GM23338 (cell line): ENCODE measurements at regions not wholly inside any gene's neighbourhood (a gene's known extent, or its start where the extent isn't known, plus 50 kb on each side); places are given as distances from the start of the nearest gene placed in this dataset.

Source experiments
- ATAC-seq: fragments of 200-7000 bp; cut with Tn5 transposase; 3 replicates; pipeline ENCODE4 v1.9.1; 2020
- DNase-seq: peaks from one replicate; pipeline ENCODE4 v3.0.0-alpha.2; 2015; ENCODE audit warnings: low spot score
- H2AFZ ChIP-seq: fragments of 200-600 bp; sonication (generic); 2 replicates; pipeline ENCODE4 v1.8.0; 2016; ENCODE audit warnings: antibody characterized with exemption, mild to moderate bottlenecking, moderate library complexity
- H3F3A ChIP-seq: fragments of 200-600 bp; sonication (generic); replicated peaks from 2 replicates; pipeline ENCODE4 v1.8.0; 2017; ENCODE audit warnings: antibody characterized with exemption, mixed run types, low read depth
- H3K27ac ChIP-seq: fragments of 200-600 bp; sonication (generic); 2 replicates; pipeline ENCODE4 v1.6.1; 2016; ENCODE audit warnings: low read depth
- H3K27me3 ChIP-seq: fragments of 200-600 bp; sonication (generic); 2 replicates; pipeline ENCODE4 v1.8.0; 2016; ENCODE audit warnings: mild to moderate bottlenecking, mixed run types, moderate library complexity; ENCODE audit not compliant: insufficient read depth
- H3K36me3 ChIP-seq: fragments of 200-600 bp; sonication (generic); 2 replicates; pipeline ENCODE4 v1.8.0; 2016; ENCODE audit warnings: mild to moderate bottlenecking; ENCODE audit not compliant: insufficient read depth
- H3K4me1 ChIP-seq: fragments of 200-600 bp; sonication (generic); 2 replicates; pipeline ENCODE4 v1.8.0; 2016; ENCODE audit warnings: mild to moderate bottlenecking, moderate library complexity; ENCODE audit not compliant: insufficient read depth
- H3K4me2 ChIP-seq: fragments of 200-600 bp; sonication (generic); 2 replicates; pipeline ENCODE4 v1.7.1; 2017; ENCODE audit warnings: mixed run types
- H3K4me3 ChIP-seq: fragments of 200-600 bp; sonication (generic); 2 replicates; pipeline ENCODE4 v1.6.1; 2016; ENCODE audit warnings: mixed run types
- H3K79me2 ChIP-seq: fragments of 200-600 bp; sonication (generic); replicated peaks from 2 replicates; pipeline ENCODE4 v1.8.0; 2017; ENCODE audit warnings: mild to moderate bottlenecking; ENCODE audit not compliant: insufficient read depth
- H3K9me2 ChIP-seq: fragments of 200-600 bp; sonication (generic); 2 replicates; pipeline ENCODE4 v1.8.0; 2017; ENCODE audit not compliant: insufficient read depth
- H4K20me1 ChIP-seq: fragments of 200-600 bp; sonication (generic); replicated peaks from 2 replicates; pipeline ENCODE4 v1.8.0; 2017; ENCODE audit warnings: mild to moderate bottlenecking; ENCODE audit not compliant: insufficient read depth
- H3K27ac Mint-ChIP-seq: 2 replicates; pipeline ENCODE4 v1.8.0; 2020; ENCODE audit warnings: inconsistent platforms, mild to moderate bottlenecking, moderate library complexity, mixed read lengths
- H3K27me3 Mint-ChIP-seq: 3 replicates; pipeline ENCODE4 v1.8.0; 2022; ENCODE audit warnings: low read depth, mild to moderate bottlenecking, moderate library complexity, mixed read lengths, inconsistent platforms; ENCODE audit not compliant: insufficient read depth, poor library complexity
- H3K36me3 Mint-ChIP-seq: 3 replicates; pipeline ENCODE4 v1.8.0; 2021; ENCODE audit warnings: low read depth, mild to moderate bottlenecking, inconsistent platforms, moderate library complexity, mixed read lengths
- H3K4me1 Mint-ChIP-seq: 3 replicates; pipeline ENCODE4 v1.8.0; 2020; ENCODE audit warnings: mild to moderate bottlenecking, inconsistent platforms, mixed read lengths
- H3K4me3 Mint-ChIP-seq: 3 replicates; pipeline ENCODE4 v1.8.0; 2021; ENCODE audit warnings: moderate library complexity, mild to moderate bottlenecking, inconsistent platforms, mixed read lengths
- H3K9me3 Mint-ChIP-seq: 3 replicates; pipeline ENCODE4 v1.8.0; 2020; ENCODE audit warnings: moderate library complexity, mild to moderate bottlenecking, inconsistent platforms, mixed read lengths
- CREB1 ChIP-seq: fragments of 250-450 bp; sonication (Bioruptor Pico); IDR thresholded peaks from 2 replicates; pipeline ENCODE4 v1.5.0; 2020; ENCODE audit warnings: low read depth, mild to moderate bottlenecking, moderate library complexity
- EZH2 ChIP-seq: fragments of 200-600 bp; sonication (generic); IDR thresholded peaks from one replicate; pipeline ENCODE4 v1.8.0; 2017; ENCODE audit warnings: antibody characterized with exemption, mild to moderate bottlenecking, low read depth; ENCODE audit not compliant: unreplicated experiment
- EZH2phosphoT487 ChIP-seq: fragments of 200-600 bp; sonication (generic); IDR thresholded peaks from one replicate; pipeline ENCODE4 v1.8.1; 2018; ENCODE audit warnings: antibody characterized with exemption; ENCODE audit not compliant: unreplicated experiment
- JUNB ChIP-seq: IDR thresholded peaks from one replicate; pipeline ENCODE4 v1.6.1; 2016; ENCODE audit warnings: antibody characterized with exemption; ENCODE audit not compliant: unreplicated experiment
- NANOG ChIP-seq: IDR thresholded peaks from 2 replicates; pipeline ENCODE4 v1.6.1; 2016; ENCODE audit warnings: antibody characterized with exemption, borderline replicate concordance
- POLR2AphosphoS5 ChIP-seq: IDR thresholded peaks from 2 replicates; pipeline ENCODE4 v1.6.1; 2016; ENCODE audit warnings: antibody characterized with exemption, low read depth
- STAT1 ChIP-seq: IDR thresholded peaks from one replicate; pipeline ENCODE4 v1.6.1; 2016; ENCODE audit warnings: antibody characterized with exemption; ENCODE audit not compliant: unreplicated experiment
- ZNF114 ChIP-seq: fragments of 250-450 bp; sonication (Bioruptor Pico); IDR thresholded peaks from 2 replicates; pipeline ENCODE4 v1.5.0; 2020; ENCODE audit warnings: mild to moderate bottlenecking, moderate library complexity
- ZNF331 ChIP-seq: fragments of 250-450 bp; sonication (Bioruptor Pico); IDR thresholded peaks from 2 replicates; pipeline ENCODE4 v1.5.0; 2020; ENCODE audit warnings: low read depth, mild to moderate bottlenecking, moderate library complexity
- TF ChIP-seq, protein P1 (sequence below): fragments of 250-450 bp; sonication (Bioruptor Pico); IDR thresholded peaks from 2 replicates; pipeline ENCODE4 v1.5.0; 2020; ENCODE audit warnings: mild to moderate bottlenecking, moderate library complexity
- TF ChIP-seq, protein P2 (sequence below): IDR thresholded peaks from 2 replicates; pipeline ENCODE4 v1.6.1; 2016; ENCODE audit warnings: antibody characterized with exemption
- TF ChIP-seq, protein P3 (sequence below): IDR thresholded peaks from one replicate; pipeline ENCODE4 v1.6.1; 2018; ENCODE audit warnings: antibody characterized with exemption; ENCODE audit not compliant: unreplicated experiment
- TF ChIP-seq, protein P4 (sequence below), 2 experiments: fragments of 200-600 bp in 1 of 2; sonication (generic) in 1 of 2; conservative IDR thresholded peaks; 2 replicates each; pipeline versions ENCODE4 v1.5.1 to v1.6.1; 2016 to 2017; ENCODE audit warnings: antibody characterized with exemption in 2 of 2, low read depth in 2 of 2, mild to moderate bottlenecking in 2 of 2, moderate library complexity in 1 of 2

DNA sequence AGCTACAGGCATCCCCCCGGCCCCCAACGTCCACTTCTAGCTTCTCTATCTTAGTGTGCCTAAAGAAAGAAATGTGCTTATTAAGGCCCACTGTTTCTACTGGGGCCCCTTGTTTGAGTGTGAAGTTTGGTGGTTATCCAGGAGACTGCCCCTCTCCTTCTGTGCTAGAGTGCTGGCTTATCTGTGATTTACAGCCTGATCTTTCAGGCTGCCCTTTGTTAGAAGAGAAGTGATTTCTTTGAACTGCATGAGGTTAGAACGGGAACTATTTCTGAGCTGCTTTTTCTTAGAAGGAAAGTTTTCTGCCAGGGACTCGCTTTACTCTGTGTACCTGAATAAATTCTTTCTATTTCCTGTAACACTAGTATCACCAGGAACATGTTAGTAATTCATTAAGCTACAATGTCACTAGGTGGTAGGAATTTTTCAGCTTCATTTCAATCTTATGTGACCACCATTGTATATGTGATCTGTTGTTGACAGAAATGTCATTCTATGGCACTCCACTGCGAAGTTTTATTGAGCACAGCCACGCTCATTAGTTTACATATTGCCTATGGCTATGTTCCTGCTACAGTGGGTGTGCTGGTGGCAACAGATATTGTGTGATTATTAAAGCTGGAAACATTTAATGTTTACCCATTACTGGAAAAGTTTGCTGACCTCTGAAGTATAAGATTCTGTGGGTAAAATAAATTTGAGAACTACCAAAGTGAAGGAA lies 193.8 kb upstream of the CXorf51B start:
- H3K36me3 ChIP-seq: no peaks in the 10 kb centered on the region
- H3K9me3 Mint-ChIP-seq: peaks cover 31% of the 10 kb centered on the region
- no peaks in the 10 kb centered on the region for H3F3A ChIP-seq
- no peaks in the 10 kb centered on the region; the same call in 1 of the 3 replicates for H3K36me3 Mint-ChIP-seq
- H3K4me1 ChIP-seq: no peaks in the 10 kb centered on the region
- no peak for DNase-seq
- no peak overlapping the region for H3K27ac ChIP-seq
- H3K4me1 Mint-ChIP-seq: no peaks in the 10 kb centered on the region
- H3K4me3 Mint-ChIP-seq: no peak overlapping the region
- no peak overlapping the region for H2AFZ ChIP-seq
- no peak overlapping the region for H3K27ac Mint-ChIP-seq
- no peaks in the 10 kb centered on the region for H3K79me2 ChIP-seq
- H3K27me3 ChIP-seq: no peaks in the 10 kb centered on the region
- no peak for ATAC-seq
- no peaks in the 10 kb centered on the region for H4K20me1 ChIP-seq
- no peak overlapping the region for H3K4me2 ChIP-seq
- TF ChIP-seq NANOG (no peak), JUNB (no peak), ZNF331 (CRISPR knock-in tag) (no peak), POLR2AphosphoS5 (no peak), CREB1 (no peak), EZH2 (no peak), STAT1 (no peak), EZH2phosphoT487 (no peak), ZNF114 (CRISPR knock-in tag) (no peak)
- TF ChIP-seq, protein P1, sequence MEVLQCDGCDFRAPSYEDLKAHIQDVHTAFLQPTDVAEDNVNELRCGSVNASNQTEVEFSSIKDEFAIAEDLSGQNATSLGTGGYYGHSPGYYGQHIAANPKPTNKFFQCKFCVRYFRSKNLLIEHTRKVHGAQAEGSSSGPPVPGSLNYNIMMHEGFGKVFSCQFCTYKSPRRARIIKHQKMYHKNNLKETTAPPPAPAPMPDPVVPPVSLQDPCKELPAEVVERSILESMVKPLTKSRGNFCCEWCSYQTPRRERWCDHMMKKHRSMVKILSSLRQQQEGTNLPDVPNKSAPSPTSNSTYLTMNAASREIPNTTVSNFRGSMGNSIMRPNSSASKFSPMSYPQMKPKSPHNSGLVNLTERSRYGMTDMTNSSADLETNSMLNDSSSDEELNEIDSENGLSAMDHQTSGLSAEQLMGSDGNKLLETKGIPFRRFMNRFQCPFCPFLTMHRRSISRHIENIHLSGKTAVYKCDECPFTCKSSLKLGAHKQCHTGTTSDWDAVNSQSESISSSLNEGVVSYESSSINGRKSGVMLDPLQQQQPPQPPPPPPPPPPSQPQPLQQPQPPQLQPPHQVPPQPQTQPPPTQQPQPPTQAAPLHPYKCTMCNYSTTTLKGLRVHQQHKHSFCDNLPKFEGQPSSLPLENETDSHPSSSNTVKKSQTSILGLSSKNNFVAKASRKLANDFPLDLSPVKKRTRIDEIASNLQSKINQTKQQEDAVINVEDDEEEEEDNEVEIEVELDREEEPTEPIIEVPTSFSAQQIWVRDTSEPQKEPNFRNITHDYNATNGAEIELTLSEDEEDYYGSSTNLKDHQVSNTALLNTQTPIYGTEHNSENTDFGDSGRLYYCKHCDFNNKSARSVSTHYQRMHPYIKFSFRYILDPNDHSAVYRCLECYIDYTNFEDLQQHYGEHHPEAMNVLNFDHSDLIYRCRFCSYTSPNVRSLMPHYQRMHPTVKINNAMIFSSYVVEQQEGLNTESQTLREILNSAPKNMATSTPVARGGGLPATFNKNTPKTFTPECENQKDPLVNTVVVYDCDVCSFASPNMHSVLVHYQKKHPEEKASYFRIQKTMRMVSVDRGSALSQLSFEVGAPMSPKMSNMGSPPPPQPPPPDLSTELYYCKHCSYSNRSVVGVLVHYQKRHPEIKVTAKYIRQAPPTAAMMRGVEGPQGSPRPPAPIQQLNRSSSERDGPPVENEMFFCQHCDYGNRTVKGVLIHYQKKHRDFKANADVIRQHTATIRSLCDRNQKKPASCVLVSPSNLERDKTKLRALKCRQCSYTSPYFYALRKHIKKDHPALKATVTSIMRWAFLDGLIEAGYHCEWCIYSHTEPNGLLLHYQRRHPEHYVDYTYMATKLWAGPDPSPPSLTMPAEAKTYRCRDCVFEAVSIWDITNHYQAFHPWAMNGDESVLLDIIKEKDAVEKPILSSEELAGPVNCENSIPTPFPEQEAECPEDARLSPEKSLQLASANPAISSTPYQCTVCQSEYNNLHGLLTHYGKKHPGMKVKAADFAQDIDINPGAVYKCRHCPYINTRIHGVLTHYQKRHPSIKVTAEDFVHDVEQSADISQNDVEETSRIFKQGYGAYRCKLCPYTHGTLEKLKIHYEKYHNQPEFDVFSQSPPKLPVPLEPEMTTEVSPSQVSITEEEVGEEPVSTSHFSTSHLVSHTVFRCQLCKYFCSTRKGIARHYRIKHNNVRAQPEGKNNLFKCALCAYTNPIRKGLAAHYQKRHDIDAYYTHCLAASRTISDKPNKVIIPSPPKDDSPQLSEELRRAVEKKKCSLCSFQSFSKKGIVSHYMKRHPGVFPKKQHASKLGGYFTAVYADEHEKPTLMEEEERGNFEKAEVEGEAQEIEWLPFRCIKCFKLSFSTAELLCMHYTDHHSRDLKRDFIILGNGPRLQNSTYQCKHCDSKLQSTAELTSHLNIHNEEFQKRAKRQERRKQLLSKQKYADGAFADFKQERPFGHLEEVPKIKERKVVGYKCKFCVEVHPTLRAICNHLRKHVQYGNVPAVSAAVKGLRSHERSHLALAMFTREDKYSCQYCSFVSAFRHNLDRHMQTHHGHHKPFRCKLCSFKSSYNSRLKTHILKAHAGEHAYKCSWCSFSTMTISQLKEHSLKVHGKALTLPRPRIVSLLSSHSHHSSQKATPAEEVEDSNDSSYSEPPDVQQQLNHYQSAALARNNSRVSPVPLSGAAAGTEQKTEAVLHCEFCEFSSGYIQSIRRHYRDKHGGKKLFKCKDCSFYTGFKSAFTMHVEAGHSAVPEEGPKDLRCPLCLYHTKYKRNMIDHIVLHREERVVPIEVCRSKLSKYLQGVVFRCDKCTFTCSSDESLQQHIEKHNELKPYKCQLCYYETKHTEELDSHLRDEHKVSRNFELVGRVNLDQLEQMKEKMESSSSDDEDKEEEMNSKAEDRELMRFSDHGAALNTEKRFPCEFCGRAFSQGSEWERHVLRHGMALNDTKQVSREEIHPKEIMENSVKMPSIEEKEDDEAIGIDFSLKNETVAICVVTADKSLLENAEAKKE (CRISPR knock-in tag): no peak
- TF ChIP-seq, protein P2, sequence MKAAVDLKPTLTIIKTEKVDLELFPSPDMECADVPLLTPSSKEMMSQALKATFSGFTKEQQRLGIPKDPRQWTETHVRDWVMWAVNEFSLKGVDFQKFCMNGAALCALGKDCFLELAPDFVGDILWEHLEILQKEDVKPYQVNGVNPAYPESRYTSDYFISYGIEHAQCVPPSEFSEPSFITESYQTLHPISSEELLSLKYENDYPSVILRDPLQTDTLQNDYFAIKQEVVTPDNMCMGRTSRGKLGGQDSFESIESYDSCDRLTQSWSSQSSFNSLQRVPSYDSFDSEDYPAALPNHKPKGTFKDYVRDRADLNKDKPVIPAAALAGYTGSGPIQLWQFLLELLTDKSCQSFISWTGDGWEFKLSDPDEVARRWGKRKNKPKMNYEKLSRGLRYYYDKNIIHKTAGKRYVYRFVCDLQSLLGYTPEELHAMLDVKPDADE: no peak
- TF ChIP-seq, protein P3, sequence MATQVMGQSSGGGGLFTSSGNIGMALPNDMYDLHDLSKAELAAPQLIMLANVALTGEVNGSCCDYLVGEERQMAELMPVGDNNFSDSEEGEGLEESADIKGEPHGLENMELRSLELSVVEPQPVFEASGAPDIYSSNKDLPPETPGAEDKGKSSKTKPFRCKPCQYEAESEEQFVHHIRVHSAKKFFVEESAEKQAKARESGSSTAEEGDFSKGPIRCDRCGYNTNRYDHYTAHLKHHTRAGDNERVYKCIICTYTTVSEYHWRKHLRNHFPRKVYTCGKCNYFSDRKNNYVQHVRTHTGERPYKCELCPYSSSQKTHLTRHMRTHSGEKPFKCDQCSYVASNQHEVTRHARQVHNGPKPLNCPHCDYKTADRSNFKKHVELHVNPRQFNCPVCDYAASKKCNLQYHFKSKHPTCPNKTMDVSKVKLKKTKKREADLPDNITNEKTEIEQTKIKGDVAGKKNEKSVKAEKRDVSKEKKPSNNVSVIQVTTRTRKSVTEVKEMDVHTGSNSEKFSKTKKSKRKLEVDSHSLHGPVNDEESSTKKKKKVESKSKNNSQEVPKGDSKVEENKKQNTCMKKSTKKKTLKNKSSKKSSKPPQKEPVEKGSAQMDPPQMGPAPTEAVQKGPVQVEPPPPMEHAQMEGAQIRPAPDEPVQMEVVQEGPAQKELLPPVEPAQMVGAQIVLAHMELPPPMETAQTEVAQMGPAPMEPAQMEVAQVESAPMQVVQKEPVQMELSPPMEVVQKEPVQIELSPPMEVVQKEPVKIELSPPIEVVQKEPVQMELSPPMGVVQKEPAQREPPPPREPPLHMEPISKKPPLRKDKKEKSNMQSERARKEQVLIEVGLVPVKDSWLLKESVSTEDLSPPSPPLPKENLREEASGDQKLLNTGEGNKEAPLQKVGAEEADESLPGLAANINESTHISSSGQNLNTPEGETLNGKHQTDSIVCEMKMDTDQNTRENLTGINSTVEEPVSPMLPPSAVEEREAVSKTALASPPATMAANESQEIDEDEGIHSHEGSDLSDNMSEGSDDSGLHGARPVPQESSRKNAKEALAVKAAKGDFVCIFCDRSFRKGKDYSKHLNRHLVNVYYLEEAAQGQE: no peak
- TF ChIP-seq, protein P4, sequence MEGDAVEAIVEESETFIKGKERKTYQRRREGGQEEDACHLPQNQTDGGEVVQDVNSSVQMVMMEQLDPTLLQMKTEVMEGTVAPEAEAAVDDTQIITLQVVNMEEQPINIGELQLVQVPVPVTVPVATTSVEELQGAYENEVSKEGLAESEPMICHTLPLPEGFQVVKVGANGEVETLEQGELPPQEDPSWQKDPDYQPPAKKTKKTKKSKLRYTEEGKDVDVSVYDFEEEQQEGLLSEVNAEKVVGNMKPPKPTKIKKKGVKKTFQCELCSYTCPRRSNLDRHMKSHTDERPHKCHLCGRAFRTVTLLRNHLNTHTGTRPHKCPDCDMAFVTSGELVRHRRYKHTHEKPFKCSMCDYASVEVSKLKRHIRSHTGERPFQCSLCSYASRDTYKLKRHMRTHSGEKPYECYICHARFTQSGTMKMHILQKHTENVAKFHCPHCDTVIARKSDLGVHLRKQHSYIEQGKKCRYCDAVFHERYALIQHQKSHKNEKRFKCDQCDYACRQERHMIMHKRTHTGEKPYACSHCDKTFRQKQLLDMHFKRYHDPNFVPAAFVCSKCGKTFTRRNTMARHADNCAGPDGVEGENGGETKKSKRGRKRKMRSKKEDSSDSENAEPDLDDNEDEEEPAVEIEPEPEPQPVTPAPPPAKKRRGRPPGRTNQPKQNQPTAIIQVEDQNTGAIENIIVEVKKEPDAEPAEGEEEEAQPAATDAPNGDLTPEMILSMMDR (conservative IDR thresholded peaks at IDR 0.05; ENCODE audit: low read depth in 2 of 2): no peak
- no peak overlapping the region for H3K4me3 ChIP-seq
- H3K27me3 Mint-ChIP-seq: no peaks in the 10 kb centered on the region
- no peaks in the 10 kb centered on the region for H3K9me2 ChIP-seq
